ENCODE measurements at regions not wholly inside any gene's neighbourhood (a gene's known extent, or its start where the extent isn't known, plus 50 kb on each side); places are given as distances from the start of the nearest gene placed in this dataset.

DNA sequence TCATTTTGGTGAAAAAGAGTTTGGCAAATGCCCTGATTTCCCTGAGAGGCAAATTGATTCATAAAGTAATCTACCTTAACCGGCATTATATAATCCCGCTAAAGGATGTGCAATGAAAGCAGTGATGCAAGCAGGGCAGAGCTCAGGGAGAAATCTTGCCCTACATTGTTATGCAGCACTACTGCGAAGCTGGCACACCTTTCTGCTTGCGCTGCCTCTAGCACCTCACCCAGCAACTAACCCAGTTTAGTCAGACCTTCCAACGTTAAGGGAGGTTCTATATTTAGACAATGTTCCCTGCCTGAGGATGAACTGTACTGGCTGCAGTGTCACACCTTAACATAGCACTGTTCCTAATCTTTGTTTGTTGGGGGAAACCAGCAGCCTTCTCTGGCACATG lies 60.8 kb upstream of the CCDC196 start (continued):
- no peak for TF ChIP-seq PATZ1 (CRISPR knock-in tag; IDR thresholded peaks at IDR 0.05; ENCODE audit: borderline replicate concordance)
- no peak for TF ChIP-seq TCF4 (CRISPR knock-in tag; IDR thresholded peaks at IDR 0.05; ENCODE audit: borderline replicate concordance)

- ATAC-seq: no peak
- TF ChIP-seq RARB (CRISPR knock-in tag; IDR thresholded peaks at IDR 0.05) (no peak), ISL1 (CRISPR knock-in tag; IDR thresholded peaks at IDR 0.05) (peak; percentile 58)
Measured at GRCh38 chr14:66426451-66426850, 59.7 kb upstream of the CCDC196 start.

DNA sequence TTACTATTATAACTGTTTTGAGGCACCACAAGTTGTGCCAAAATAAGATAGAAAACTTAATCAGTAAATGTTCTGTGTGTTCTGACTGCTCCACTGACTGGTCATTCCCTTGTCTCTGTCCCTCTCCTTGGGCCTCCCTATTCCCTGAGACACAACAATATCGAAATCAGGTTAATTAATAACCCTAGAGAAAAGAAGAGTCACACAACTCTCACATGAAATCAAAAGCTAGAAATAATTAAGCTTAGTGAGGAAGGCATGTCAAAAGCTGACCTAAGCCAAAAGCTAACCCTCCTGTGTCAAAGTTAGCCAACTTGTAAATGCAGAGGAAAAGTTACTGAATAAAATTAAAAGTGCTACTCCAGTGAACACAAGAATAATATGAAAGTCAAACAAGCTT lies 53.8 kb upstream of the CCDC196 start:
- ATAC-seq: no peak
- TF ChIP-seq ESRRG (CRISPR knock-in tag; IDR thresholded peaks at IDR 0.05): no peak
- TF ChIP-seq CSDC2 (CRISPR knock-in tag; IDR thresholded peaks at IDR 0.05): no peak
- TF ChIP-seq PATZ1 (CRISPR knock-in tag; IDR thresholded peaks at IDR 0.05; ENCODE audit: borderline replicate concordance): no peak
- no peak for TF ChIP-seq ZNF8 (CRISPR knock-in tag; IDR thresholded peaks at IDR 0.05)
- TF ChIP-seq ZC3H10 (CRISPR knock-in tag; IDR thresholded peaks at IDR 0.05): no peak
- no peak for TF ChIP-seq PPARA (CRISPR knock-in tag; IDR thresholded peaks at IDR 0.05; ENCODE audit: borderline replicate concordance)

DNA sequence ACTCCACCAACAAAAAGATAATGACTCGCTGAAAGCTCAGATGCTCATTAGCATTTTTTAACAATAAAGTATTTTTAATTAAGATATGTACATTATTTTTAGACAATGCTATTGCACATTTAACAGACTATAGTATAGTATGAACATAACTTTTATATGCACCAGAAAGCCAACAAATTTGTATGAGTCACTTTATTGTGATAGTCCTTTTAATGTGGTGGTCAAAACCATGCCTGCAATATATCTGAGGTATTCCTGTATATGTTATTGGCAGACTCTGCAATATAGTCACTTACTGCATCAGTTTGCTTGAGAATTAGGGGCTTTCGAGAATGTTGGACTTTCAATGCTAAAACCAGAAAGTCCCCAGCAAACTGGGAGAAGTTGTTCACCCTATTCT lies 51.7 kb upstream of the CCDC196 start:
- no peak for ATAC-seq
- no peak for TF ChIP-seq GLIS3 (CRISPR knock-in tag; IDR thresholded peaks at IDR 0.05)
- TF ChIP-seq ISL1 (CRISPR knock-in tag; IDR thresholded peaks at IDR 0.05): no peak
- TF ChIP-seq POU6F1 (CRISPR knock-in tag; IDR thresholded peaks at IDR 0.05; ENCODE audit: borderline replicate concordance, low read depth): no peak
- no peak for TF ChIP-seq TSHZ2 (CRISPR knock-in tag; IDR thresholded peaks at IDR 0.05)
- no peak for TF ChIP-seq TOX (CRISPR knock-in tag; IDR thresholded peaks at IDR 0.05; ENCODE audit: borderline replicate concordance)
- TF ChIP-seq ARNTL (CRISPR knock-in tag; IDR thresholded peaks at IDR 0.05; ENCODE audit: borderline replicate concordance, low read depth): no peak
- TF ChIP-seq PATZ1 (CRISPR knock-in tag; IDR thresholded peaks at IDR 0.05; ENCODE audit: borderline replicate concordance): no peak
- TF ChIP-seq CREB5 (CRISPR knock-in tag; IDR thresholded peaks at IDR 0.05; ENCODE audit: low read depth): no peak
- no peak for TF ChIP-seq OSR1 (CRISPR knock-in tag; IDR thresholded peaks at IDR 0.05)
- TF ChIP-seq, protein P1, sequence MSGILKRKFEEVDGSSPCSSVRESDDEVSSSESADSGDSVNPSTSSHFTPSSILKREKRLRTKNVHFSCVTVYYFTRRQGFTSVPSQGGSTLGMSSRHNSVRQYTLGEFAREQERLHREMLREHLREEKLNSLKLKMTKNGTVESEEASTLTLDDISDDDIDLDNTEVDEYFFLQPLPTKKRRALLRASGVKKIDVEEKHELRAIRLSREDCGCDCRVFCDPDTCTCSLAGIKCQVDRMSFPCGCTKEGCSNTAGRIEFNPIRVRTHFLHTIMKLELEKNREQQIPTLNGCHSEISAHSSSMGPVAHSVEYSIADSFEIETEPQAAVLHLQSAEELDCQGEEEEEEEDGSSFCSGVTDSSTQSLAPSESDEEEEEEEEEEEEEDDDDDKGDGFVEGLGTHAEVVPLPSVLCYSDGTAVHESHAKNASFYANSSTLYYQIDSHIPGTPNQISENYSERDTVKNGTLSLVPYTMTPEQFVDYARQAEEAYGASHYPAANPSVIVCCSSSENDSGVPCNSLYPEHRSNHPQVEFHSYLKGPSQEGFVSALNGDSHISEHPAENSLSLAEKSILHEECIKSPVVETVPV (CRISPR knock-in tag; IDR thresholded peaks at IDR 0.05): no peak
- no peak for TF ChIP-seq ZFP3 (CRISPR knock-in tag; IDR thresholded peaks at IDR 0.05)
- no peak for TF ChIP-seq ZNF70 (CRISPR knock-in tag; IDR thresholded peaks at IDR 0.05)
- TF ChIP-seq CSDC2 (CRISPR knock-in tag; IDR thresholded peaks at IDR 0.05): no peak
- no peak for TF ChIP-seq ZFP30 (CRISPR knock-in tag; IDR thresholded peaks at IDR 0.05)
- no peak for TF ChIP-seq TCF4 (CRISPR knock-in tag; IDR thresholded peaks at IDR 0.05; ENCODE audit: borderline replicate concordance)
- no peak for TF ChIP-seq ZNF8 (CRISPR knock-in tag; IDR thresholded peaks at IDR 0.05)

Measured in SK-N-SH treated with all-trans-retinoic acid at 6 μM for 48 hours (cell line).